ENCODE measurements at regions not wholly inside any gene's neighbourhood (a gene's known extent, or its start where the extent isn't known, plus 50 kb on each side); places are given as distances from the start of the nearest gene placed in this dataset.
A peak's percentile ranks its signal among the peaks of the same experiment; 100 is the strongest.

DNA sequence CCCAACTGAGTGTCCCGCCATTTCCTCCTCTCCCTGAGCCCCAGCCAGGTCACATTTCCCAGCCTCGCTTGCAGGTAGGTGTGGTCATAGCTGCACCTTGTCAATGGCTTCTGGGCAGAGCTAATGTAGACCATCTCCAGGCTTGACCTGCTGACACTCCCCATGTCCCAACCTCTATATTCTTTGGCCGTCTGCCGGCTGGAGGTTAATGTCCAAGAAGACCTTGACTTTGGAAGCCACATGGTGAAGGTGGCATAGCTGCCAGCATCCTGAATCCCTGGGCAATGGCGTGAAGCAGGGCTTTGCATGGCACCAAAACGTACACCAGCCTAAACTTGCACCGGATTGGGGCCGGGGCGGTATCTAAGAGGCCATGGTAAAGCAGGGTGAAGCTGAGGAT, 88.3 kb downstream of the SPP2 start:
- Histone ChIP-seq H3K9me3 (ENCODE audit: insufficient read depth, low read length) (peaks cover 15% of the 10 kb centered on the region; the same call in 1 of the 2 replicates), H3K9ac (ENCODE audit: insufficient read length, low read depth) (no peak overlapping the region), H3K4me3 (ENCODE audit: insufficient read length, low read depth) (no peak overlapping the region), H3K27me3 (ENCODE audit: insufficient read depth, insufficient read length) (no peaks in the 10 kb centered on the region), H3K36me3 (ENCODE audit: insufficient read depth, insufficient read length, low read length) (no peaks in the 10 kb centered on the region), H3K4me1 (ENCODE audit: insufficient read depth, insufficient read length) (peaks cover 7% of the 10 kb centered on the region)
- no peak for TF ChIP-seq SUZ12 (IDR thresholded peaks at IDR 0.05; ENCODE audit: extremely low read depth, insufficient read depth, insufficient read length)
- no peak for TF ChIP-seq ZNF274 (IDR thresholded peaks at IDR 0.05; ENCODE audit: low read depth, low read length)
- TF ChIP-seq YY1 (IDR thresholded peaks at IDR 0.05; ENCODE audit: insufficient read depth, insufficient read length) = no peak
- DNase-seq (ENCODE audit: low read depth, low spot score) = no peak

- no peaks in the 10 kb centered on the region for H3K27me3 ChIP-seq (ENCODE audit: insufficient read depth, insufficient read length)
- no peak overlapping the region for H3K4me3 ChIP-seq (ENCODE audit: insufficient read length, low read depth)
- TF ChIP-seq YY1 (IDR thresholded peaks at IDR 0.05; ENCODE audit: insufficient read depth, insufficient read length) (no peak), ZNF274 (IDR thresholded peaks at IDR 0.05; ENCODE audit: low read depth, low read length) (no peak), SUZ12 (IDR thresholded peaks at IDR 0.05; ENCODE audit: extremely low read depth, insufficient read depth, insufficient read length) (no peak)
- H3K36me3 ChIP-seq (ENCODE audit: insufficient read depth, insufficient read length, low read length) = no peaks in the 10 kb centered on the region
- H3K9me3 ChIP-seq (ENCODE audit: insufficient read depth, low read length) = peaks cover 15% of the 10 kb centered on the region; the same call in 1 of the 2 replicates
- peak; percentile 23 for DNase-seq (ENCODE audit: low read depth, low spot score)
- H3K9ac ChIP-seq (ENCODE audit: insufficient read length, low read depth) = no peak overlapping the region
- peaks cover 7% of the 10 kb centered on the region for H3K4me1 ChIP-seq (ENCODE audit: insufficient read depth, insufficient read length)
These were observed 87.0 kb downstream of the SPP2 start for GRCh38 chr2:234137400-234138014.

DNA sequence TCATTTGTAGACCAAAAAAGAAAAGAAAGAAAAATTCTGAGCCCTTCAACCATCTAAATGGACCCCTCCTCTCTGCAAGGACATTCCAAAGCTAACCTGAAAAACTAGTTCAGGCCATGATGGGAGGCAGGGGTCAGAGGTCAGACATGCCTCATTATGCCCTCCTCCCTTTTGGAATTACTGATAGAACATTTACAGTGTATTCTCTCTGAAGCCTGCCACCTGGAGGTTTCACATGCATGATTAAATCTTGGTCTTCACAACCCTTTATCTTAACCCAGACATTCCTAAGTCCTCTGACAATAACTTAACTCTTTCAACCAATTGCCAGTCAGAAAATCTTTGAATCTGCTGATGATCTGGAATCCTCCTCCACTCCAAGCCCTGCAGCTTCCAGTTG, 86.0 kb downstream of the SPP2 start:
- DNase-seq (ENCODE audit: low read depth, low spot score) = no peak
- H3K9ac ChIP-seq (ENCODE audit: insufficient read length, low read depth) = no peak overlapping the region
- no peak overlapping the region for H3K4me3 ChIP-seq (ENCODE audit: insufficient read length, low read depth)
- no peak for TF ChIP-seq ZNF274 (IDR thresholded peaks at IDR 0.05; ENCODE audit: low read depth, low read length)
- H3K4me1 ChIP-seq (ENCODE audit: insufficient read depth, insufficient read length) = peaks cover 7% of the 10 kb centered on the region
- peaks cover 15% of the 10 kb centered on the region; the same call in 1 of the 2 replicates for H3K9me3 ChIP-seq (ENCODE audit: insufficient read depth, low read length)
- H3K36me3 ChIP-seq (ENCODE audit: insufficient read depth, insufficient read length, low read length) = no peaks in the 10 kb centered on the region
- no peaks in the 10 kb centered on the region for H3K27me3 ChIP-seq (ENCODE audit: insufficient read depth, insufficient read length)

- peaks cover 7% of the 10 kb centered on the region for H3K4me1 ChIP-seq (ENCODE audit: insufficient read depth, insufficient read length)
- peaks cover 15% of the 10 kb centered on the region; the same call in 1 of the 2 replicates for H3K9me3 ChIP-seq (ENCODE audit: insufficient read depth, low read length)
- no peak overlapping the region for H3K9ac ChIP-seq (ENCODE audit: insufficient read length, low read depth)
- no peaks in the 10 kb centered on the region for H3K27me3 ChIP-seq (ENCODE audit: insufficient read depth, insufficient read length)
- no peak overlapping the region for H3K4me3 ChIP-seq (ENCODE audit: insufficient read length, low read depth)
- DNase-seq (ENCODE audit: low read depth, low spot score) = peak; percentile 82
- TF ChIP-seq ZNF274 (IDR thresholded peaks at IDR 0.05; ENCODE audit: low read depth, low read length) = no peak
- no peak for TF ChIP-seq SUZ12 (IDR thresholded peaks at IDR 0.05; ENCODE audit: extremely low read depth, insufficient read depth, insufficient read length)
- no peak for TF ChIP-seq YY1 (IDR thresholded peaks at IDR 0.05; ENCODE audit: insufficient read depth, insufficient read length)
- no peaks in the 10 kb centered on the region for H3K36me3 ChIP-seq (ENCODE audit: insufficient read depth, insufficient read length, low read length)
These were observed 85.3 kb downstream of the SPP2 start for GRCh38 chr2:234135750-234136221.

GRCh38 chr2:234134496-234134895, 84.0 kb downstream of the SPP2 start:
- peaks cover 7% of the 10 kb centered on the region for H3K4me1 ChIP-seq (ENCODE audit: insufficient read depth, insufficient read length)

DNA sequence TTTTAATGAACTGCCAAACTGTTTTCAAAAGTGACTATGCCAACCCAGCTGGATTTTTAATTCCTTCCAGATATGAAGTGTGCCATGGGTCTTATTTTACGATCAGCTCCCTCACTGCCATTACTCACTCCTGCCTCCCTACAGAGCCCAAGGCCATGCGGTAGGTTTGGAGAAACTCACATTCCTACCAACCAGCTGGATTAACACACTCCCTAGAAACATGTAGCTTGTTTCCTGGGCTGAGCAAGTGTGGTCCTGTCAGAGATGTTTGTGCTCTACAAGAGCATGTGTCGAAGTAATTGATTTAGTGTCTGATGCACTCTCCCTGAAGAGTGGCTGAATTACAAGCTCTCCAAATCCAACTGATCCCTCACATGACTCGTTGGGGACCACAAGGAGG, 82.5 kb downstream of the SPP2 start:
- H3K4me1 ChIP-seq (ENCODE audit: insufficient read depth, insufficient read length) = peaks cover 7% of the 10 kb centered on the region
- H3K36me3 ChIP-seq (ENCODE audit: insufficient read depth, insufficient read length, low read length) = no peaks in the 10 kb centered on the region
- no peaks in the 10 kb centered on the region for H3K27me3 ChIP-seq (ENCODE audit: insufficient read depth, insufficient read length)
- TF ChIP-seq SUZ12 (IDR thresholded peaks at IDR 0.05; ENCODE audit: extremely low read depth, insufficient read depth, insufficient read length) = no peak
- no peaks in the 10 kb centered on the region for H3K9me3 ChIP-seq (ENCODE audit: insufficient read depth, low read length)
- no peak overlapping the region for H3K4me3 ChIP-seq (ENCODE audit: insufficient read length, low read depth)
- no peak for DNase-seq (ENCODE audit: low read depth, low spot score)
- no peak overlapping the region for H3K9ac ChIP-seq (ENCODE audit: insufficient read length, low read depth)

More at GRCh38 chr2:234134496-234134895, 84.0 kb downstream of the SPP2 start:
- no peak for DNase-seq (ENCODE audit: low read depth, low spot score)
- Histone ChIP-seq H3K27me3 (ENCODE audit: insufficient read depth, insufficient read length) (no peaks in the 10 kb centered on the region), H3K36me3 (ENCODE audit: insufficient read depth, insufficient read length, low read length) (no peaks in the 10 kb centered on the region), H3K9ac (ENCODE audit: insufficient read length, low read depth) (no peak overlapping the region), H3K9me3 (ENCODE audit: insufficient read depth, low read length) (peaks cover 2% of the 10 kb centered on the region; the same call in 1 of the 2 replicates), H3K4me3 (ENCODE audit: insufficient read length, low read depth) (no peak overlapping the region)
- TF ChIP-seq ZNF274 (IDR thresholded peaks at IDR 0.05; ENCODE audit: low read depth, low read length) = no peak
- no peak for TF ChIP-seq SUZ12 (IDR thresholded peaks at IDR 0.05; ENCODE audit: extremely low read depth, insufficient read depth, insufficient read length)
- TF ChIP-seq YY1 (IDR thresholded peaks at IDR 0.05; ENCODE audit: insufficient read depth, insufficient read length) = no peak

DNA sequence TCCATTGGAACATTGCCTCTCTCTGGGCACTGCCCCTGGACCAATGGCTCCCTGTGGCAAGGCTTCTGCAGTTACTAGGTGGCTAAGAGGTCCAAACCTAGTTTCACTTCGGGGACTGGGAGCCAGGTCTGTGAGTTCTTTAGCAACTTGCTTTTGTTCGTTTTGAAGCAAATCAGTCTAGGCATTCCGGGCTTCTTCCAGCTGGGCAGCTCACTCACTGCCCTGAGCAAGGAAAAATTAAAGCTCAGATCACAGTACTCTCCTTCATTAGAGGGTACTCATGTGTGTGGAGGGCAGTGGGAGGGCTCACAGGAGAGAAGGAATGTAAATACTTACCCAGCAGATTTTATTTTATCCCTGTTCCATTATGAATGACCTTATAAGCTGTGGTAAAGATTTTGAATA, 80.3 kb downstream of the SPP2 start:
- TF ChIP-seq SUZ12 (IDR thresholded peaks at IDR 0.05; ENCODE audit: extremely low read depth, insufficient read depth, insufficient read length) = no peak
- no peak for TF ChIP-seq YY1 (IDR thresholded peaks at IDR 0.05; ENCODE audit: insufficient read depth, insufficient read length)
- no peak for TF ChIP-seq ZNF274 (IDR thresholded peaks at IDR 0.05; ENCODE audit: low read depth, low read length)
- no peaks in the 10 kb centered on the region for H3K27me3 ChIP-seq (ENCODE audit: insufficient read depth, insufficient read length)
- no peaks in the 10 kb centered on the region for H3K9me3 ChIP-seq (ENCODE audit: insufficient read depth, low read length)
- no peaks in the 10 kb centered on the region for H3K36me3 ChIP-seq (ENCODE audit: insufficient read depth, insufficient read length, low read length)
- peaks cover under 1% of the 10 kb centered on the region for H3K4me1 ChIP-seq (ENCODE audit: insufficient read depth, insufficient read length)
- H3K9ac ChIP-seq (ENCODE audit: insufficient read length, low read depth) = no peak overlapping the region
- H3K4me3 ChIP-seq (ENCODE audit: insufficient read length, low read depth) = no peak overlapping the region
- DNase-seq (ENCODE audit: low read depth, low spot score) = no peak

Data from NT2/D1 (cell line).